PC-3 (cell line): ENCODE measurements at regions not wholly inside any gene's neighbourhood (a gene's known extent, or its start where the extent isn't known, plus 50 kb on each side); places are given as distances from the start of the nearest gene placed in this dataset.

ENCODE experiments used
- EZH2 ChIP-seq: fragments of 300-600 bp; sonication (generic); IDR thresholded peaks from one replicate; pipeline ENCODE4 v1.6.1; 2017; ENCODE audit warnings: antibody characterized with exemption, mild to moderate bottlenecking, low read length; ENCODE audit not compliant: unreplicated experiment
- EZH2phosphoT487 ChIP-seq: fragments of 300-600 bp; sonication (generic); IDR thresholded peaks from 2 replicates; pipeline ENCODE4 v1.6.1; 2018; ENCODE audit warnings: mild to moderate bottlenecking, antibody characterized with exemption, low read length, borderline replicate concordance
- TF ChIP-seq, protein P1 (sequence below): fragments of 300-600 bp; sonication (generic); conservative IDR thresholded peaks from 2 replicates; pipeline ENCODE4 v1.5.1; 2017; ENCODE audit warnings: antibody characterized with exemption, low read depth, mild to moderate bottlenecking, low read length

DNA sequence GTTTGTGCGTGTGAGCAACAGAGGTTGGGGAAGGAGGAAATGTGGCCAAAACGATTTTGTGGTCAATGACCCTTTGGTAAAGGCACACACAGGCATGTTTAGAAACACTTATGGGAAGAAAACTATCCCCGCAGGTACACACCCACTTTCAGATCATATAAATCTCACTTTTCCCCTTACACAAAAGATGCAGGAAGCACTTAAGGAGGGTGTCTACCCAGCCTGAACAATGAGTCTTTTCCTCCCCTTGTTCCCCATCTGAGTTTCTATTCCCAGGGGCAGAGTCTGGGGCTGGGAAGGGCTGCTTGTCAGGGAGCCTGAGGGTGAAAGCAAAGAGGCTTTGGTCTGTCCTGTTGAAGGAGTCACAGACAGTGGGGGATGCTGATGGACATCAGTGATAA is 193.2 kb upstream of the SALL4 start:
- no peak for TF ChIP-seq EZH2
- TF ChIP-seq, protein P1, sequence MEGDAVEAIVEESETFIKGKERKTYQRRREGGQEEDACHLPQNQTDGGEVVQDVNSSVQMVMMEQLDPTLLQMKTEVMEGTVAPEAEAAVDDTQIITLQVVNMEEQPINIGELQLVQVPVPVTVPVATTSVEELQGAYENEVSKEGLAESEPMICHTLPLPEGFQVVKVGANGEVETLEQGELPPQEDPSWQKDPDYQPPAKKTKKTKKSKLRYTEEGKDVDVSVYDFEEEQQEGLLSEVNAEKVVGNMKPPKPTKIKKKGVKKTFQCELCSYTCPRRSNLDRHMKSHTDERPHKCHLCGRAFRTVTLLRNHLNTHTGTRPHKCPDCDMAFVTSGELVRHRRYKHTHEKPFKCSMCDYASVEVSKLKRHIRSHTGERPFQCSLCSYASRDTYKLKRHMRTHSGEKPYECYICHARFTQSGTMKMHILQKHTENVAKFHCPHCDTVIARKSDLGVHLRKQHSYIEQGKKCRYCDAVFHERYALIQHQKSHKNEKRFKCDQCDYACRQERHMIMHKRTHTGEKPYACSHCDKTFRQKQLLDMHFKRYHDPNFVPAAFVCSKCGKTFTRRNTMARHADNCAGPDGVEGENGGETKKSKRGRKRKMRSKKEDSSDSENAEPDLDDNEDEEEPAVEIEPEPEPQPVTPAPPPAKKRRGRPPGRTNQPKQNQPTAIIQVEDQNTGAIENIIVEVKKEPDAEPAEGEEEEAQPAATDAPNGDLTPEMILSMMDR = no peak
- TF ChIP-seq EZH2phosphoT487 = no peak
